CD1c-positive myeloid dendritic cell (primary cell): ENCODE measurements at regions not wholly inside any gene's neighbourhood (a gene's known extent, or its start where the extent isn't known, plus 50 kb on each side); places are given as distances from the start of the nearest gene placed in this dataset.

Source experiments
- DNase-seq: peaks from one replicate; pipeline ENCODE4 v3.0.0-alpha.2; 2016; ENCODE audit errors: extremely low spot score

DNA sequence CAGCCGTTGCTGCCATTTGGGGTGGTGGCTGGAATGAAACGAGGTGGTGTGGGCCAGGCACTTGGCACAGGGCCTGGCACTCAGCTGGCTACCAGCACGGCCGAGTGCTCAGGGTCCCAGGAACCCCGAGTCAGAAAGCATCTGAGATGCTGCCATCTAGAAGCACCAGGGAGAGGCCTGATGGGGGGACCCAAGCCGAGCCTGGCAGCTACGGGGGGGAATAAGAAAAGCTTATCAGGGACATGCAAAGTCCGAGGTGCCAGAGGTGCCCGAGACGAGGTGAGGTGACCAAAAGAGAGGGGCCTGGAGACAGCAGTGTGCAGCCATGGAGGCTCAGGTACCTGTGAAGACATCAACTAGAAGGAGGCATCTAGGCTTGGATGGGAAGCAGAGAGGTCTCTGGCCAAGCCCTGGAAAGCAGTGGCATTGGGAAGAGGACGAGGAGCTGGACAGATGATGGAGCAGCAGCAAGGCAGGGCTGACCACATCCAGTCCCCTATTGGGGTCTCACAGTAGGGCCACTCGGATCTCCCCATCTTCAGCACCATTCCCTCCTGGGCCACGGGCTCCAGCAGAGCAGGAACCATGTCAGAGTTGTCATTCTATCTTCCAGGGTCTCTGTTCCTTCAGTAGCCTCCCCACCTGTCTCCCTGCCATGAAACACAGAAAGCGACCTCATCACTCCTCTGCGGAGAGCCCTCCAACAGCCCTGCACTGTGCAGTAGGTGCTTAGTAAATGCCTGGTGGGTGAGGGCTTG, 59.3 kb upstream of the DIO3 start:
- DNase-seq = no peak

DNA sequence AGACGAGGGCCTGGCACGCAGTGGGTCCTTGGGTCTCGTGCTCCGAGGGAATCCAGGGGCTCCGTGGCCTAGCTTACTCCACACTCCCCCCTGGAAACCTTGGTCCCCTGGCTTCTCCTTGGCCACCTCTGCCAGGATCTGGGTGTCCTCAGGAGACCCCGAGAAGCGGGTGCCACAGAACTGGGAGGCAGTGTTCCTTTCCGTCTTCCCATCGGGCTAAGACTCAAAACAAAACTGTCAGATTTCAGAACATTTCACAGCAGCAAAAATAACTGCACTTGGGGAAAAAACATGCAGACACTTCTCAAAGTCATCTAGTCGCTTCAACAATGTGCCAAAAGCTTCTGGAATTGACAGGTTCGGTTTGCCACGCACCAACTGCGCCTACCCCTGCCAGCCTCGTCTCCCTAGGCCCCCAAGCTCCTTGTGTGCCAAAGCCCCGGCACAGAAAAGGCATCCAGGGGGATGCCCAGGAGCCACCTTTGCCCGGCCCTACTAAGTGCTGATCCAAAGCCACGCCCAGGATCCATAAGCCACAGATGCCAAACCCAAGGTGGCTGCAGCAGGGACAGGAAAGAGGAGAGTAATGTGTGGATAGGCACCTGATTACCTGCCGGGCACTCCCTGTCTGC, 58.4 kb upstream of the DIO3 start:
- DNase-seq = no peak

DNA sequence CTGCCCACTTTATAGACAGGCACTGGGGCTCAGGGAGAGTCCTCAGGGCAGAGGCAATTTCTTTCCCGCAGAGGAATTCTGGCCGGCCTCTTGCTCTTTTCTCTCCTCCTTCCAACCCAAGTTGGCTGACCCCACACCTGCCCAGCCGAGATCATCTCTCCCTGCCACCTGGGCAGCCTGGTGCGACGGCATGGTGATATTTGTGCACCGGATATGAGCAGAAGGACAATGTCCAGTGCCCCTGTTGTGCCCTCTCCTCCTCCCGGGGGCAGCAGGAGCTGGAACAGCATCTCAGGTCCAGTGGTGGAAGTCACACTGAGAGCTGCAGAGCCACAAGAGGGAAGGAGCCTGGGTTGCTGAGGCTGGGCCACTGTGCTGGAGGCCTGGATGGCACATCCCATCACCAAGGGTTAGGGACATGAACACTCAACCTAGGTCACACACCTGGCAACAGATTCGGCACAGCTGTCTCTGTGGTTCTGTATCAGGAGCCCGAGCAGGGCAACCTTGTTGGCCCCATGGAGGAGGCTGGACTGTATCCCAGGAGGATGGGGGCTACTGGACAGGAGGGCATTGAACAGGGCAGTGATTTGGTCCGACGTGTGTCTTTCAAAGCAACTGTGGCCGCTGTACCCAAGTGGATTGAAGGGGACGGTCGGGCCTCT, 57.7 kb upstream of the DIO3 start:
- DNase-seq = no peak

DNA sequence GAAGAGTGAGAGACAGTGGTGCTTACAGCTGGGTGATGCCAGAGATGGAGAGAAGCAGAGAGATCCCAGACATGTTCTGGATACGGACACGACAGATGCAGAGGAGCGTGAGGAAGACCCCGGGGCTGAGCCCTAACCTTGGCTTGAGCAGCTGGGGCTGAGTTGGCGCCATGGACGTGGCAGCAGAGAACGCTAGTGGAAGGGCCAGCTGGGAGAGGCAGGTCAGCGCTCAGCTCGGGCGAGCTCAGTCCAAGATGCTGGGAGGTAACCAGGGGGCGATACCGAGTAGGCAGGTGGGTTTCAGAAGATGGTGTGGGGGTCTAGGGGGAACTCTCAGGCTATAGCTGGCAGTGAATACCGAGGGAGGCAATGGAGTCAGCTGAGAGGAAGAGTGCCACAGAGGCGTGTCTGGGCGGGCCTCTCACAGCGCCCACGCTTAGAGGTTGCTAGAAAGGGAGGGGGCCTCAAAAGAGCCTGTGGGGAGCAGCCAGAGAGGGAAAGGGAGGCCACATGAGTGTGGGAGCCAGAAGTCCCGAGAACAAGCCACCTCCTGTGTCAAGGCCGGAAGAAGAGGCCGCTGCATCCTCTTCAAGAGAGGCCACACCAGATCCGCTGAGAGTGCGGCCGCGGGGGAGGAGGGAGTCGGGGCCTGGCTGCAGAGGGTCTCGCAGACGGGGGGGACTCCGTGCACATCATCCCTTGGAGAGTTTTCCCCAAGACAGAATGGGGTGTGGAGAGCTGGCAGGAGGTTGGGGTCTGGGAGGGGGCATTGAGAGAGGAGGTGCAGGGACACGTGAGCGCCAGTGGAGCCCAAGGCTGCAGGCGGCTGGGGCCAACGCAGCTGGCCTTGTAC, 57.0 kb upstream of the DIO3 start:
- no peak for DNase-seq

DNA sequence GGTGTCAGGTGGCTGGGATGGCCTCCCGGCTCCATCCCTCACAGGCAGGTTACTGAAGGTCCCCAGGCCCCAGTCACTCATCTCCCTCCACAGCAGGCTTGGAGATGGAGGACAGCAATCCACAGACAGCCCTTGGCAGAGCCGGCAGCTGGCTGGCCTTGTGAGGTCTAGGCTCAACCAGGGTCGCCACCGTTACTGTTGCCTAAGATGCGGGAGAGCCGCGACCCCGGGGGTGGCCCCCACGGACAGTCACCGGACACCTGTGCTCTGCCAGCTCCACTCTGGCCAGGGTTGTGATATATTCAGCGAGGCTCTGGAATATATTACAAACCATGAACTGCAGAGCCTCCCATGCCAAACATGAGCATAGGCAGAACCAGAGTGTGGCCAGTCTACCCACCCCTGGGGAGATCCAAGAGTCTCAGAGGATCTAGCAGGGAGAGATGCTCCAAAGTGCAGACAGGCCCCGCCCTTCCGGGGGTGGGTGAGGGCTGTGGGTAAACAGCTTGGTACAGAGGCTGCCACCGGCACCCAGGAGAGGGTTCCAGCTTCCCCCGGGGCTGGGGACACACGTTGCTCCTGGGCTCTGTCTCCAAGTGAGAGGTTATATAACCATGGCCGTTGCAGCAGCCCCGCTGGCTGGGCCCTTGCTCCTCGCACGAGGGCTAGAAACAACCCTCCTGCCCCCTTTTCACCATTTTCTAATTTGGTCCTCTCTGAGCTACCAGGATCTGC, 55.9 kb upstream of the DIO3 start:
- no peak for DNase-seq

DNA sequence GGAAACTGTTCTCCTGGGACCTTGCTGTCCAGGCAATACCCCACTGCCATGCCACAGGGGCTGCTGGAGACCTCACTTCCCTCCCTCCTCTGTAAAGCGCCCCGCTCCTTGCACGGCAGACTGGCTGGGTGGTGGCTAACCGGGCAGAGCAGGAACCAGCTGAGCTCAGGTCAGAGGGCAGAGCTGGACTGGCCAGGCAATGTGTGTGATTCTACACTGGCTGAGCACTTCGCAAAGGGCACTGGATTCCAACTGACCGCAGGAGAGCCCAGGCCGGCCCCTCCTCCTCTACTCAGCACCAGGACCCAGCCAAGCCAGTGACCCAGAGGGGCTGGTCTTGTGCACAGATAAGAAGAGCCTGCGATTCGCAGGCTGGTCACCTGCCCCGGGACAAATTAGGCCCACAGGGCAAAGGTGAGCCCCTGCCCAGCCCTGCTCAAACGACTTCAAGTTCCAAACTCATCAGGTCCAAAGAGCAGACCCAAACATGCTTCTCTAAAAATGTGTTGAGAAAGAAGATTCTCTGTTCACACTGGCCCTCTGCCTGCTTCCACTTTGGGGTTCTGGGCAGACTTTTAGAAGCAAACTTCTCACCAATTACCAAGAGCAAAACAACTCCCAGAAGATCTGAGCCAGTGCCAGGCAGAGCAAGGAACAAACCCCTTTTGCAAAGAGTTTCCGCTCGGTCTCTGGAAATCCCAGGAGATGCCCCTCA, 54.9 kb upstream of the DIO3 start:
- DNase-seq = no peak

DNA sequence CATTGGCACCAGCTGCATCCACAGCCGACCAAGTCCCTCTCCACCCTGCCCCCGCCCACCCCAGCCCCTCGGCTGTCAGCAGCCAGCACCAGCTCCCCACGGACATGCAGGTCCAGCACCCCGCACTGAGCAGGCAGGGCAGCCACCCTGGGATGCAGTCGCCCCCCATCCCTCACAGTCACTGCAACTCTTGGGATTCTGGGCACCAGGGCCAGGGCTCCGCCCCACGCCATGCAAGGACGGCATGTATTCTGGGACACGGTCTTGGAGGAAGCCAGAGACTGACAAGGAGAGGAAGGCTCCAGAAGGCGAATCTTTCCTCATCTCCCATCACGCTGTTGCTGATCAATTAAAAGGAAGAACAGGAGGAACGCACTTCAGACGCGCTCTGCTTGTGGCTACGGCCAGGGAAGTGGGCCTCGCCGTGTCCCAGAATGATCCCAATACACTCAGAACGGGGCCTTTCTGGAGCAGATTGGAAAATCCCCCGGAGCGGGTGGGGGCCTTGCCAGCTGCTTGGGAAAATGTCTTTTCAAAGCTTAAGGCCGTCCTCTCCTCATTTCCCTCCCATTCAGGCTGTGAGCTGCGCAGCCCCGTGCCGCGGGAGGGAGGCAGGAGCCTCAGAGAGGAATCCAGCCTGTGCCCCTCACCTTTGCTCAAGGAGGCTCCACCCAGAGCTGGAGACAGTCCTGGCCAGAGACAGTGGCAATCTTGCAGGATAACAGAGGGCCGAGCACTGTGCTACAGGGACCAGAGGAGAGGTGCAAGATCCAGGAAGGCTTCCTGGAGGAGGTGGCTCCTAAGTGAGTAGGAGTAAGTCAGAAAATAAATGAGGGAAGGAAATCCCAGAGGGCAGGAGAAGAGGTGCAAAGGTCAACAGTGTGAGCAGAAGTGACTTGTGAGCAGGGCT, 54.1 kb upstream of the DIO3 start:
- DNase-seq = no peak

DNA sequence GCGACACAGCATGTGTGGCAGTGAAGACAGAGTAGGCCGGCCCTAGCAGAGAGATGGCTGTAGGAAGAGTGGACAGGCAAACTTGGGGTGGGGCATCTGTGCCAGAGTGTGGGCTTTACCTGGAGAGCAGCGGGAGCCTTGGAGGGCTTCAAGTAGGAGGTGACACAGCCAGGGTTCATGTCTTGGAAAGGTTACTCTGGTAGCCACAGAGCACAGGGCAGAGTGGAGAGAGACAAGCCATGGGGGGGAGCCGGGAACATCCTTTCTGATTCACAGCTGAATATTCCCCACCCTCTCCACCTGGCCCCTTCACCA, 53.5 kb upstream of the DIO3 start:
- DNase-seq = no peak

DNA sequence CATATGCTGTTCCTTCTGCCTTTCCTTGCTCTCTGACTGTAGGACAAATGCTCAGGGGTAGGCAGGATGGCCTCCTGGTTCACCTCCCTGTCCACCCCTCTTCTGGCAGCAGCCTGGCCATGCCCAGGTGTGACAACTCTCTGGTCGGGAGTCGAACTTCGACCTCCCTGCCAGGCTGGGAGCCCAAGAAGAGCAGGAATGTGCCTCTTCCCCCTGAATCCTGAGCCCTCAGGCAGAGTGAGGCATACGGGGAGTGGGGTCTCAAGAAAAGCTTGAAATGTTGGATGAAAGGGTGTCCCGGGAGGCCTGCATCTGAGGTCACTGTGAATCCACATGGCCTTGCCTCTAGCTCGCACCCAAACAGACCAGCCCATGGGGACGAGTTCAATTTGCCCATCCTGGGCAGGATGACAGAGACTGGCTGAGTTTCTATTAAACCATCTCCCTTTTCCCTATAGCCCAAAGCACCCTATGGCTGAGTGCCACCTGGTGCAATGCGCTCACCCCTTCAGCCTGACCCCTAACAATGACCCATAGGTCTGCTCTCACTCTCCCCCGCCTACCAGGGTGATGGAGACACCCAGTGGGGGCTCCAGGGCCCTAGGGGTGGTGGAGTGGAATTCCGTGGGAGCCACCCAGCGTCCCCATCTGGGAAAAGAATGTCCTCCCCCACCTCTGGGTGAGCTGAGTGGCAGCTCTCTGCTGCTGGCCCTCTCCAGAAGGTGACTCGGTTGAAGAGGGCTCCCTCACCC, 52.9 kb upstream of the DIO3 start:
- no peak for DNase-seq

DNA sequence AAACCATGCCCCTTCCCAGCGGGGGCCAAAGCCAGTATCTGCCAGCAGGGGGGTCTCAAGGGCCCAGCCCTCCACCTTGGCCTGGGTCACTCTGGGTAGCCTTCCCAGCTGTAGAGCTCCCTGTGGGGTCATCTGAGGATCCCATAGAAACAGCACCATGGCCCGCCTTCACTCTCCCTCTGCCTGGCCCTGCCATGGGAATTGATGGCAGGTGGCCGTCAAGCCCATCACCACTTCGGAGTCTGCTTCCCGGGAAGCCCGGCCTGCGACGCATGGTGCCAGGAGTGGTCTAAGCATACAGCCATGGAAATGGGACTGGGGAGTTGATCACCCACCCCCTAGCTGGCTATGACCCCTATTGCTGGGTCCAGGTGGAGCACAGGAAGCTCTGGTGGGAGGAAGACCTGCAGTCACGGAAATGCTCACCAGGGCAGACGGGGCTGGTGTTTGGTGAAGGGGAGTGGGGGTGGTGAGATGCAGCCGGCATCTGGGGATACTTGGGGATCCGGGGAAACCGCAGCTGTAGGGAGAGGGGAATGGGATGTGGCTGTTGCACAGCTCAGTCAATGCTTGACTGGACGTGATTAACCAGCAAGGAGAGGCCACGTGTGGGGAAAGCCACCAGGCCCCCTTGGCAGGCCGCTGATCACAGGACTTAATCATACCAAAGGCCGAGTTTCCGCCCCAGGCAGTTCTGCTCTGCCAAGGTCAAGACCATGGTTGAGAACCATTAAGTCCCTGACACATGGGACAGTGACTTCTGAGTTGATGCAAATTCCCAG, 52.2 kb upstream of the DIO3 start:
- no peak for DNase-seq

DNA sequence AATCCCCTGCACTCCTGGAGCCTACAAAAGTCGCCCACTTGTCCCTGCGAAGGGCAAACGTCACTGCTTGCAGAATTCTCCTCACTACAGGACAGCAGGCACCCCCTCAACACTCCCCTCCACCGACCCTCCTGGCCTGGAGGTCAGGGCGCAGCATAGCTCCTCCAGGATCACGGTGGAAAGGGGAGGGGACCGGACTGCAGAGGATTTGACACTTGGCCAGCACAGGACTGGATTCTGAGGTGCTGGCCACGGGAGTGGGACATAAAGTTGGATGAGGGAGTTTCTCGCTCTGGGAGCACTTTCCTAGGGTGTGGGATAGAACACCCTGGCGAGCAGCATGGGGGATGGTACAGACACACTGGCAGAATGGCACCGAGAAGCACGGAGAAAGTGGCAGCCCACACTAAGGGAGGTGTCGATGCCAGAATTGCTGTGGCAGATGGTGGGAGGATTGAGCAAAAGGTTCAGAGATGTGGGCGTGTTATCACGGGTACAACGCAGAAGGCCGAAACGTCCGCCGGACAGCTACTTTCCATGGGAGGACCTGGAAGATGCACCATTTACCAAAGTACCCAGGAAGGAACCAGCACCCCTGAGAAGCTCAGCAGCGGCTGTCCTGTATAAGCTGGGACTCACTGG, 51.4 kb upstream of the DIO3 start:
- no peak for DNase-seq

DNA sequence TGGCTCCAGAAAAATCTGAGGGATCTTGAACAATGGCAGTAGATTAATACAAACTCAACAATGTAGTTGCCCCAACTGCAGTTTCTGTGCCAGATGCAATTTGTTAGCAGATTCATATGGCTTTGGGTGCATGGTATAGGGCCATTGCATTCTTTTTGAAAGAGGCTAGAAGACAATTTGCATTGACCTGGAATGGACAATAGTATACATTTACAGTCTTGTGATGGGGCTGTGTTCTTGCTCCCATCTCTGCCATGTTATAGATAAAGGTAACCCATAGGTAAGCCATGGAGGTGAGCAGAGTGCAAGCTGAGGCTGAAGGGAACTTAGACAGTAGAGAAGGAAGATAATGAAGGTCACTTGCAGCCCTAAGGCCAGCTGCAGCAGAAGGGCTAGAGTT, 50.1 kb upstream of the DIO3 start:
- DNase-seq = no peak
